Loucy (cell line): ENCODE measurements at regions not wholly inside any gene's neighbourhood (a gene's known extent, or its start where the extent isn't known, plus 50 kb on each side); places are given as distances from the start of the nearest gene placed in this dataset.

Experiments
- H2AFZ ChIP-seq: fragments of 200-600 bp; sonication (generic); 2 replicates; pipeline ENCODE4 v1.6.0; 2016; ENCODE audit warnings: antibody characterized with exemption, mild to moderate bottlenecking, low read length, moderate library complexity
- H3F3A ChIP-seq: fragments of 200-600 bp; 2 replicates; pipeline ENCODE4 v1.6.0; 2016; ENCODE audit warnings: antibody characterized with exemption, low read depth, mild to moderate bottlenecking
- H3K27me3 ChIP-seq: fragments of 200-600 bp; sonication (generic); 2 replicates; pipeline ENCODE4 v1.6.1; 2014; ENCODE audit warnings: low read length, mild to moderate bottlenecking; ENCODE audit not compliant: insufficient read depth, poor library complexity, severe bottlenecking
- H3K36me3 ChIP-seq: fragments of 200-600 bp; sonication (generic); 2 replicates; pipeline ENCODE4 v1.6.1; 2016; ENCODE audit warnings: low read length; ENCODE audit not compliant: insufficient read depth
- H3K4me1 ChIP-seq: fragments of 200-600 bp; sonication (generic); 2 replicates; pipeline ENCODE4 v1.5.1; 2014; ENCODE audit warnings: low read length, mild to moderate bottlenecking; ENCODE audit not compliant: insufficient read depth, poor library complexity, severe bottlenecking
- H3K4me2 ChIP-seq: fragments of 200-600 bp; sonication (generic); 2 replicates; pipeline ENCODE4 v1.6.0; 2014; ENCODE audit warnings: antibody characterized with exemption, low read length, low read depth, mild to moderate bottlenecking; ENCODE audit not compliant: poor library complexity, severe bottlenecking
- H3K4me3 ChIP-seq: fragments of 200-600 bp; sonication (generic); 2 replicates; pipeline ENCODE4 v1.5.1; 2014; ENCODE audit warnings: low read length, mild to moderate bottlenecking, mixed read lengths; ENCODE audit not compliant: poor library complexity, severe bottlenecking
- H3K79me2 ChIP-seq: fragments of 200-600 bp; sonication (generic); 2 replicates; pipeline ENCODE4 v1.6.1; 2014; ENCODE audit warnings: low read length; ENCODE audit not compliant: insufficient read depth
- H3K9ac ChIP-seq: fragments of 200-600 bp; sonication (generic); 2 replicates; pipeline ENCODE4 v1.6.0; 2014; ENCODE audit warnings: mild to moderate bottlenecking, low read depth, low read length, moderate library complexity; ENCODE audit not compliant: poor library complexity, severe bottlenecking
- H3K9me2 ChIP-seq: fragments of 200-600 bp; sonication (generic); replicated peaks from 2 replicates; pipeline ENCODE4 v1.6.1; 2016; ENCODE audit warnings: low read depth, low read length, mixed read lengths
- H3K9me3 ChIP-seq: fragments of 200-600 bp; sonication (generic); 2 replicates; pipeline ENCODE4 v1.6.1; 2014; ENCODE audit warnings: mild to moderate bottlenecking, antibody characterized with exemption, low read length, low read depth; ENCODE audit not compliant: insufficient read depth
- H4K20me1 ChIP-seq: fragments of 200-600 bp; sonication (generic); 2 replicates; pipeline ENCODE4 v1.6.0; 2014; ENCODE audit warnings: antibody characterized with exemption, low read length, mild to moderate bottlenecking; ENCODE audit not compliant: insufficient read depth, poor library complexity, severe bottlenecking
- CTCF ChIP-seq: fragments of 200-600 bp; sonication (generic); conservative IDR thresholded peaks from 2 replicates; pipeline ENCODE4 v1.5.1; 2014; ENCODE audit warnings: mild to moderate bottlenecking, antibody characterized with exemption, low read length
- EZH2phosphoT487 ChIP-seq: fragments of 200-600 bp; IDR thresholded peaks from 2 replicates; pipeline ENCODE4 v1.6.1; 2018; ENCODE audit warnings: antibody characterized with exemption, mild to moderate bottlenecking, moderate library complexity, borderline replicate concordance

DNA sequence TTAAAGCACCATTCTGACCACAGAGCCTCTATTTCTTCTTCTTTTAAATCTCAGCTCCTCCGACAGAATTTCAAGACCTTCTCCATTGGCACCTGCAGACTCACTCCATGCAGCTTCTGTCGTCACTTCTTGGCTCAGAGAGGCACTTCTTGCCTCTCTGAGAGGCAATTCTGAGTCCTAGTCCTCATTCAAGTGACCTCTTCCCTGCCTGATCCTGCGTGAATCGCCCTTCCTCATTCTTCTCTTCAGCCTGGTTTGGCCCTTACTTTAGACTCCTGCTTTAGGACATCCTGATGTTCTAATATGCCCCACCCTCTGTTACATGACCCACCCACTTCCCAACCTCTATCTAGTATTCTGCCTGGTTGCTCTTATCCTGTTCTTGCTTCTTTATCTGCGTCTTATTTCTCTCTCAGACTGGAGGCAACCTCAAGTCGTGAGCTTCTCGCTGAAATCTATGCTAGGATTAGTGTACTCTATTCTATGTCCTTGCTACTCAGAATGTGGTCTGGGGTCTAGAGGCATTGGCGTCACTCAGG lies 55.6 kb upstream of the CISTR start:
- no peak overlapping the region for H2AFZ ChIP-seq
- no peaks in the 10 kb centered on the region for H3K9me2 ChIP-seq
- no peaks in the 10 kb centered on the region for H3K9me3 ChIP-seq
- no peak overlapping the region for H3K4me3 ChIP-seq
- TF ChIP-seq EZH2phosphoT487, result no peak
- no peak for TF ChIP-seq CTCF
- H3K36me3 ChIP-seq, result no peaks in the 10 kb centered on the region
- no peaks in the 10 kb centered on the region for H3K27me3 ChIP-seq
- H3F3A ChIP-seq, result no peaks in the 10 kb centered on the region
- H3K79me2 ChIP-seq, result no peaks in the 10 kb centered on the region
- no peak overlapping the region for H3K4me2 ChIP-seq
- no peaks in the 10 kb centered on the region for H4K20me1 ChIP-seq
- H3K9ac ChIP-seq, result no peak overlapping the region
- no peaks in the 10 kb centered on the region for H3K4me1 ChIP-seq

- no peaks in the 10 kb centered on the region for H3K4me1 ChIP-seq
Observed at GRCh38 chr12:53808023-53808705, 56.4 kb upstream of the CISTR start.

DNA sequence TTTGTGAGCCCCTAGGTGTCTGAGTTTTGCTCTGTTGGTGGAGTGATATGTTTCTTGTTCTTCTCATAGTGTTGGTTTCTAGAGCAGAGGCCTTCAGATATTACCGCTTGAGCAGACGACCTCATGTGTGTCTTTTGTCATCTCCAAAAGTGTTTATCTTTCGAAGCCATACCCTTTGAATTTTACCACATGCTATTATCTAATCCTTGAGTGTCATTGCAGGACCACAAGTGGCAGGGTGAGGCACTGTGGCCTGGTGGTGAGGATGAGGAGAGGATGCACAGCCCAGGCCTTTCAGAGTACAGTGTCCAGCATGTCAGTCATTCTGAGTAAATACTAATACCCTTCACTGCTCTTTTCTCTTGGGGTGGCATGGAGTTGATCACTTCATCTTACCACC lies 57.2 kb upstream of the CISTR start:
- H3K79me2 ChIP-seq, result no peaks in the 10 kb centered on the region
- no peak overlapping the region for H3K4me3 ChIP-seq
- no peaks in the 10 kb centered on the region for H3K36me3 ChIP-seq
- no peaks in the 10 kb centered on the region for H3K9me2 ChIP-seq
- H3K4me1 ChIP-seq, result no peaks in the 10 kb centered on the region
- H3K27me3 ChIP-seq, result no peaks in the 10 kb centered on the region
- no peaks in the 10 kb centered on the region for H4K20me1 ChIP-seq
- H3K9ac ChIP-seq, result no peak overlapping the region
- H3F3A ChIP-seq, result no peaks in the 10 kb centered on the region
- H3K4me2 ChIP-seq, result no peak overlapping the region
- peak; percentile 14; the same call in 1 of the 2 replicates for TF ChIP-seq CTCF
- no peak for TF ChIP-seq EZH2phosphoT487
- H2AFZ ChIP-seq, result no peak overlapping the region
- H3K9me3 ChIP-seq, result no peaks in the 10 kb centered on the region

More at GRCh38 chr12:53808023-53808705, 56.4 kb upstream of the CISTR start:
- no peak overlapping the region for H2AFZ ChIP-seq
- H3K9me3 ChIP-seq, result no peaks in the 10 kb centered on the region
- TF ChIP-seq CTCF (no peak), EZH2phosphoT487 (no peak)
- H3K36me3 ChIP-seq, result no peaks in the 10 kb centered on the region
- no peak overlapping the region for H3K4me3 ChIP-seq
- no peaks in the 10 kb centered on the region for H4K20me1 ChIP-seq
- H3K9me2 ChIP-seq, result no peaks in the 10 kb centered on the region
- H3K4me2 ChIP-seq, result no peak overlapping the region
- H3K9ac ChIP-seq, result no peak overlapping the region
- no peaks in the 10 kb centered on the region for H3F3A ChIP-seq
- no peaks in the 10 kb centered on the region for H3K27me3 ChIP-seq
- no peaks in the 10 kb centered on the region for H3K79me2 ChIP-seq
